HepG2 (cell line): ENCODE measurements at regions not wholly inside any gene's neighbourhood (a gene's known extent, or its start where the extent isn't known, plus 50 kb on each side); places are given as distances from the start of the nearest gene placed in this dataset.

Source experiments
- ATAC-seq: fragments of 200-7000 bp; cut with Tn5 transposase; 3 replicates; pipeline ENCODE4 v1.9.1; 2020; ENCODE audit warnings: mild to moderate bottlenecking, moderate library complexity
- BruUV-seq: library from RNA; stranded (reverse); fragments of 400-500 nt; replicated peaks from 2 replicates; lab custom pipeline; 2021; lab: Mats Ljungman, UMichigan
- CTCF ChIA-PET: fragments of 300-600 bp; formaldehyde crosslinking; extraction: SDS; loops from one replicate; lab custom pipeline; 2021; ENCODE audit warnings: low total read pairs, inconsistent platforms, low intra/inter-chr PET ratio; lab: Yijun Ruan, JAX
- POLR2A ChIA-PET: fragments of 350-600 bp; sonication (Branson Sonifier 250); formaldehyde crosslinking; loops from one replicate; lab custom pipeline; 2020; ENCODE audit warnings: antibody characterized with exemption, inconsistent platforms; lab: Yijun Ruan, JAX
- DNase-seq: peaks from one replicate; pipeline ENCODE4 v3.0.0-alpha.2; 2015; ENCODE audit warnings: low spot score
- FAIRE-seq: peaks from 3 replicates; lab custom pipeline; 2011; peaks lifted over from hg19 to GRCh38; lab: Jason Lieb, UNC
- H2AFZ ChIP-seq: one replicate; pipeline ENCODE4 v1.6.1; 2011; ENCODE audit warnings: low read length, inconsistent platforms
- H3K27ac ChIP-seq: fragments of 300-600 bp; 3 replicates; pipeline ENCODE4 v1.8.0; 2011; ENCODE audit warnings: mixed run types, mild to moderate bottlenecking, mixed read lengths, low read length, inconsistent platforms; ENCODE audit not compliant: insufficient read depth; ENCODE audit errors: extremely low read length
- H3K27me3 ChIP-seq, 2 experiments: fragments of 200-600 bp in 1 of 2; 2 replicates in 1 of 2; 3 replicates in 1 of 2; pipeline versions ENCODE4 v1.6.0 to v1.8.0; 2011; ENCODE audit warnings: low read length in 2 of 2, mild to moderate bottlenecking in 2 of 2, moderate library complexity in 2 of 2, inconsistent platforms in 1 of 2; ENCODE audit not compliant: insufficient read depth in 2 of 2, control insufficient read depth in 1 of 2
- H3K36me3 ChIP-seq, 2 experiments: fragments of 200-600 bp in 1 of 2; replicated peaks in 1 of 2; 2 replicates in 1 of 2; 3 replicates in 1 of 2; pipeline versions ENCODE4 v1.5.1 to v1.8.0; 2011; ENCODE audit warnings: low read length in 2 of 2, inconsistent platforms in 1 of 2; ENCODE audit not compliant: insufficient read depth in 2 of 2, control insufficient read depth in 1 of 2
- H3K4me1 ChIP-seq: 2 replicates; pipeline ENCODE4 v1.5.1; 2012; ENCODE audit warnings: low read length, inconsistent platforms; ENCODE audit not compliant: insufficient read depth
- H3K4me2 ChIP-seq: 2 replicates; pipeline ENCODE4 v1.6.0; 2011; ENCODE audit warnings: low read depth, low read length, inconsistent platforms
- H3K4me3 ChIP-seq, 3 experiments: fragments of 200-600 bp in 1 of 3; sonication (generic), shearing (Covaris generic) in 1 of 3; replicated peaks in 1 of 3; 2 replicates each; pipeline ENCODE4 v1.5.1; 2011 to 2016; ENCODE audit warnings: low read length in 3 of 3, inconsistent platforms in 2 of 3, low read depth in 2 of 3, mild to moderate bottlenecking in 2 of 3, control low read depth in 1 of 3, mixed read lengths in 1 of 3; ENCODE audit not compliant: insufficient read depth in 1 of 3
- H3K79me2 ChIP-seq: one replicate; pipeline ENCODE4 v1.6.1; 2011; ENCODE audit warnings: low read length, inconsistent platforms; ENCODE audit not compliant: insufficient read depth
- H3K9ac ChIP-seq: 2 replicates; pipeline ENCODE4 v1.6.0; 2011; ENCODE audit warnings: mild to moderate bottlenecking, low read depth, low read length, inconsistent platforms; ENCODE audit not compliant: insufficient read depth
- H3K9me3 ChIP-seq: 2 replicates; pipeline ENCODE4 v1.5.1; 2012; ENCODE audit warnings: mild to moderate bottlenecking, low read length
- H4K20me1 ChIP-seq: 2 replicates; pipeline ENCODE4 v1.6.0; 2011; ENCODE audit warnings: inconsistent platforms, mild to moderate bottlenecking, low read length, moderate library complexity; ENCODE audit not compliant: insufficient read depth
- FOSL2 ChIP-seq: sonication (generic); formaldehyde crosslinking; IDR thresholded peaks from 2 replicates; pipeline ENCODE4 v1.4.0; 2020; ENCODE audit warnings: missing genetic modification reagents
- FOXC1 ChIP-seq: sonication (generic); formaldehyde crosslinking; IDR thresholded peaks from 2 replicates; pipeline ENCODE4 v1.8.0; 2022; ENCODE audit warnings: mild to moderate bottlenecking, missing genetic modification reagents, borderline replicate concordance
- FOXO1 ChIP-seq: sonication (generic); formaldehyde crosslinking; IDR thresholded peaks from 2 replicates; pipeline ENCODE4 v1.4.0; 2020; ENCODE audit warnings: missing genetic modification reagents
- HMGA1 ChIP-seq: sonication (generic); formaldehyde crosslinking; conservative IDR thresholded peaks from 2 replicates; pipeline ENCODE4 v1.4.0; 2020; ENCODE audit warnings: missing genetic modification reagents
- ISL2 ChIP-seq: sonication (generic); formaldehyde crosslinking; IDR thresholded peaks from 2 replicates; pipeline ENCODE4 v1.5.0; 2020; ENCODE audit warnings: missing genetic modification reagents
- JUNB ChIP-seq: sonication (generic); formaldehyde crosslinking; IDR thresholded peaks from 2 replicates; pipeline ENCODE4 v1.8.0; 2022; ENCODE audit warnings: missing genetic modification reagents, mild to moderate bottlenecking, borderline replicate concordance
- MAFK ChIP-seq, 2 experiments: IDR thresholded peaks in 1 of 2; conservative IDR thresholded peaks in 1 of 2; 2 replicates each; pipeline ENCODE4 v1.6.1; 2011; ENCODE audit warnings: improper control_type of control experiment in 2 of 2, low read length in 2 of 2
- ZNF234 ChIP-seq: sonication (generic); formaldehyde crosslinking; conservative IDR thresholded peaks from 2 replicates; pipeline ENCODE4 v1.5.1; 2020; ENCODE audit warnings: mild to moderate bottlenecking, missing genetic modification reagents
- ZNF737 ChIP-seq: sonication (generic); formaldehyde crosslinking; IDR thresholded peaks from 2 replicates; pipeline ENCODE4 v1.5.0; 2020; ENCODE audit warnings: missing genetic modification reagents, mild to moderate bottlenecking, borderline replicate concordance
- WGBS: methylation state at CpG from one replicate; pipeline ENCODE4 v1.1.6; 2017; ENCODE audit warnings: low lambda C conversion rate; 5-methylcytosine and 5-hydroxymethylcytosine counted together
- in situ Hi-C: cut with HindIII; loops from 2 replicates; pipeline ENCODE4 v1.10.0; 2017; ENCODE audit warnings: low pct_unique_long_range_greater_than_20kb; ENCODE audit not compliant: extremely low pct_ligation_motif_present
- intact Hi-C: fragments of 100-400 bp; cut with micrococcal nuclease; formaldehyde crosslinking; loops from one replicate; pipeline ENCODE4 v1.10.0; 2022; ENCODE audit not compliant: unreplicated experiment
- TF ChIP-seq, protein P1 (sequence below): sonication (generic); formaldehyde crosslinking; IDR thresholded peaks from 2 replicates; pipeline ENCODE4 v1.4.0; 2020; ENCODE audit warnings: missing genetic modification reagents
- TF ChIP-seq, protein P2 (sequence below): sonication (generic); formaldehyde crosslinking; IDR thresholded peaks from 2 replicates; pipeline ENCODE4 v1.5.0; 2020; ENCODE audit warnings: missing genetic modification reagents, mild to moderate bottlenecking, borderline replicate concordance
- TF ChIP-seq, protein P3 (sequence below): sonication (generic); formaldehyde crosslinking; IDR thresholded peaks from 2 replicates; pipeline ENCODE4 v1.4.0; 2020; ENCODE audit warnings: missing genetic modification reagents, borderline replicate concordance

DNA sequence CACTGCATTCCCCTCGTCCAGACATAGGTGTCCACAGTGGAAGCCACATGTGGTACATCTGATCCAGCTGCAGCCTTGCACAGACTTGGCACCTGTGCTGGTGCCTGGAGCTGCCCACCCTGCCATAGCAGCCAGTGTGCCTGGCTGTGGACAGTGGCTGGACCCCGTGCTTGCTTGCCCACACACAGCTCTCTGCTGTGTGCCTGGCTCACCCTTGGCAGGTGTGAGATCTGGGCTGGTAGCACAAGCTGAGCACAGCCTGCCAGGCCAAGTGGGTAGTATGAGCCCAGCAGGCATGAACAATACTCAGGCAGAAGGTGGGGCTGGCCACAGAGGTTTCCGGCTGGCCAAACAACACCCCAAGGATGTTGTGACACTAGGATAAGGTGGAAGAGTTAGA, 614.4 kb downstream of the BCKDHB start:
- H3K4me2 ChIP-seq, result no peak overlapping the region
- TF ChIP-seq MAFK (conservative IDR thresholded peaks at IDR 0.05 in 1 of 2, IDR thresholded peaks at IDR 0.05 in 1 of 2; ENCODE audit: low read length in 2 of 2), result no peak
- TF ChIP-seq ZNF737 (CRISPR knock-in tag), result no peak
- TF ChIP-seq, protein P1, sequence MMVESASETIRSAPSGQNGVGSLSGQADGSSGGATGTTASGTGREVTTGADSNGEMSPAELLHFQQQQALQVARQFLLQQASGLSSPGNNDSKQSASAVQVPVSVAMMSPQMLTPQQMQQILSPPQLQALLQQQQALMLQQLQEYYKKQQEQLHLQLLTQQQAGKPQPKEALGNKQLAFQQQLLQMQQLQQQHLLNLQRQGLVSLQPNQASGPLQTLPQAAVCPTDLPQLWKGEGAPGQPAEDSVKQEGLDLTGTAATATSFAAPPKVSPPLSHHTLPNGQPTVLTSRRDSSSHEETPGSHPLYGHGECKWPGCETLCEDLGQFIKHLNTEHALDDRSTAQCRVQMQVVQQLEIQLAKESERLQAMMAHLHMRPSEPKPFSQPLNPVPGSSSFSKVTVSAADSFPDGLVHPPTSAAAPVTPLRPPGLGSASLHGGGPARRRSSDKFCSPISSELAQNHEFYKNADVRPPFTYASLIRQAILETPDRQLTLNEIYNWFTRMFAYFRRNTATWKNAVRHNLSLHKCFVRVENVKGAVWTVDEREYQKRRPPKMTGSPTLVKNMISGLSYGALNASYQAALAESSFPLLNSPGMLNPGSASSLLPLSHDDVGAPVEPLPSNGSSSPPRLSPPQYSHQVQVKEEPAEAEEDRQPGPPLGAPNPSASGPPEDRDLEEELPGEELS (CRISPR knock-in tag), result no peak
- TF ChIP-seq FOSL2, result no peak
- no peak for TF ChIP-seq FOXC1 (CRISPR knock-in tag)
- TF ChIP-seq, protein P2, sequence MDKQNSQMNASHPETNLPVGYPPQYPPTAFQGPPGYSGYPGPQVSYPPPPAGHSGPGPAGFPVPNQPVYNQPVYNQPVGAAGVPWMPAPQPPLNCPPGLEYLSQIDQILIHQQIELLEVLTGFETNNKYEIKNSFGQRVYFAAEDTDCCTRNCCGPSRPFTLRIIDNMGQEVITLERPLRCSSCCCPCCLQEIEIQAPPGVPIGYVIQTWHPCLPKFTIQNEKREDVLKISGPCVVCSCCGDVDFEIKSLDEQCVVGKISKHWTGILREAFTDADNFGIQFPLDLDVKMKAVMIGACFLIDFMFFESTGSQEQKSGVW (CRISPR knock-in tag), result no peak
- TF ChIP-seq, protein P3, sequence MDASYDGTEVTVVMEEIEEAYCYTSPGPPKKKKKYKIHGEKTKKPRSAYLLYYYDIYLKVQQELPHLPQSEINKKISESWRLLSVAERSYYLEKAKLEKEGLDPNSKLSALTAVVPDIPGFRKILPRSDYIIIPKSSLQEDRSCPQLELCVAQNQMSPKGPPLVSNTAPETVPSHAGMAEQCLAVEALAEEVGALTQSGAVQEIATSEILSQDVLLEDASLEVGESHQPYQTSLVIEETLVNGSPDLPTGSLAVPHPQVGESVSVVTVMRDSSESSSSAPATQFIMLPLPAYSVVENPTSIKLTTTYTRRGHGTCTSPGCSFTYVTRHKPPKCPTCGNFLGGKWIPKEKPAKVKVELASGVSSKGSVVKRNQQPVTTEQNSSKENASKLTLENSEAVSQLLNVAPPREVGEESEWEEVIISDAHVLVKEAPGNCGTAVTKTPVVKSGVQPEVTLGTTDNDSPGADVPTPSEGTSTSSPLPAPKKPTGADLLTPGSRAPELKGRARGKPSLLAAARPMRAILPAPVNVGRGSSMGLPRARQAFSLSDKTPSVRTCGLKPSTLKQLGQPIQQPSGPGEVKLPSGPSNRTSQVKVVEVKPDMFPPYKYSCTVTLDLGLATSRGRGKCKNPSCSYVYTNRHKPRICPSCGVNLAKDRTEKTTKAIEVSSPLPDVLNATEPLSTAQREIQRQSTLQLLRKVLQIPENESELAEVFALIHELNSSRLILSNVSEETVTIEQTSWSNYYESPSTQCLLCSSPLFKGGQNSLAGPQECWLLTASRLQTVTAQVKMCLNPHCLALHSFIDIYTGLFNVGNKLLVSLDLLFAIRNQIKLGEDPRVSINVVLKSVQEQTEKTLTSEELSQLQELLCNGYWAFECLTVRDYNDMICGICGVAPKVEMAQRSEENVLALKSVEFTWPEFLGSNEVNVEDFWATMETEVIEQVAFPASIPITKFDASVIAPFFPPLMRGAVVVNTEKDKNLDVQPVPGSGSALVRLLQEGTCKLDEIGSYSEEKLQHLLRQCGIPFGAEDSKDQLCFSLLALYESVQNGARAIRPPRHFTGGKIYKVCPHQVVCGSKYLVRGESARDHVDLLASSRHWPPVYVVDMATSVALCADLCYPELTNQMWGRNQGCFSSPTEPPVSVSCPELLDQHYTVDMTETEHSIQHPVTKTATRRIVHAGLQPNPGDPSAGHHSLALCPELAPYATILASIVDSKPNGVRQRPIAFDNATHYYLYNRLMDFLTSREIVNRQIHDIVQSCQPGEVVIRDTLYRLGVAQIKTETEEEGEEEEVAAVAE, result no peak
- no peak for TF ChIP-seq JUNB (CRISPR knock-in tag)
- no peak for TF ChIP-seq HMGA1 (CRISPR knock-in tag)
- no peak for TF ChIP-seq FOXO1
- TF ChIP-seq ZNF234 (CRISPR knock-in tag), result no peak
- no peak for TF ChIP-seq ISL2 (CRISPR knock-in tag)
- ATAC-seq (no peak), FAIRE-seq (no peak), DNase-seq (no peak)
- ChIA-PET CTCF (no interaction called here), POLR2A (no interaction called here)
- H3K4me3 ChIP-seq, result no peak overlapping the region
- no peak overlapping the region for H2AFZ ChIP-seq
- no peaks in the 10 kb centered on the region for H3K4me1 ChIP-seq
- no peak overlapping the region for H3K9ac ChIP-seq
- in situ Hi-C loops, result no loop called here
- H3K27me3 ChIP-seq, result no peaks in the 10 kb centered on the region; a peak in 1 of 5 replicates
- no peaks in the 10 kb centered on the region for H3K36me3 ChIP-seq
- no TSS peak for BruUV-seq
- no peak overlapping the region for H3K27ac ChIP-seq
- H3K9me3 ChIP-seq, result no peaks in the 10 kb centered on the region
- intact Hi-C loops, result no loop called here
- WGBS, result 19% methylated on average over 2 of the region's 3 CpGs
- H4K20me1 ChIP-seq, result no peaks in the 10 kb centered on the region
- H3K79me2 ChIP-seq, result no peaks in the 10 kb centered on the region
